ENCODE measurements at regions not wholly inside any gene's neighbourhood (a gene's known extent, or its start where the extent isn't known, plus 50 kb on each side); places are given as distances from the start of the nearest gene placed in this dataset.
"Not testable (repeated sequence)": the region's sequence is repeated elsewhere in the genome, so short reads cannot be mapped to it uniquely, and the experiment has no call there.

GRCh38 chr13:61109741-61110140 is 305.9 kb downstream of the PCDH20 start:
- H3K4me3 ChIP-seq (ENCODE audit: low read depth, low read length), result no peak overlapping the region
- no peak for TF ChIP-seq CTCF (IDR thresholded peaks at IDR 0.05; ENCODE audit: insufficient read depth, low read length)
- DNase-seq (ENCODE audit: low read depth), result no peak

GRCh38 chr13:61107989-61108388 is 307.7 kb downstream of the PCDH20 start:
- no peak for TF ChIP-seq CTCF (IDR thresholded peaks at IDR 0.05; ENCODE audit: insufficient read depth, low read length)
- H3K4me3 ChIP-seq (ENCODE audit: low read depth, low read length), result no peak overlapping the region
- no peak for DNase-seq (ENCODE audit: low read depth)

GRCh38 chr13:61095885-61096284 is 319.8 kb downstream of the PCDH20 start:
- no peak for TF ChIP-seq CTCF (IDR thresholded peaks at IDR 0.05; ENCODE audit: insufficient read depth, low read length)
- no peak for DNase-seq (ENCODE audit: low read depth)
- H3K4me3 ChIP-seq (ENCODE audit: low read depth, low read length), result no peak overlapping the region

- DNase-seq (ENCODE audit: low read depth), result no peak
- H3K4me3 ChIP-seq (ENCODE audit: low read depth, low read length), result no peak overlapping the region
- no peak for TF ChIP-seq CTCF (IDR thresholded peaks at IDR 0.05; ENCODE audit: insufficient read depth, low read length)
Observed at GRCh38 chr13:61094865-61095264, 320.8 kb downstream of the PCDH20 start.

- DNase-seq (ENCODE audit: low read depth); H3K4me3 ChIP-seq (ENCODE audit: low read depth, low read length): not testable (repeated sequence)
Observed at GRCh38 chr13:61089894-61090293, 325.8 kb downstream of the PCDH20 start.

GRCh38 chr13:61086087-61086486 is 329.6 kb downstream of the PCDH20 start:
- TF ChIP-seq CTCF (IDR thresholded peaks at IDR 0.05; ENCODE audit: insufficient read depth, low read length), result no peak
- DNase-seq (ENCODE audit: low read depth), result no peak
- H3K4me3 ChIP-seq (ENCODE audit: low read depth, low read length), result no peak overlapping the region

GRCh38 chr13:61084988-61085387 is 330.7 kb downstream of the PCDH20 start:
- DNase-seq (ENCODE audit: low read depth), result no peak
- no peak overlapping the region for H3K4me3 ChIP-seq (ENCODE audit: low read depth, low read length)
- TF ChIP-seq CTCF (IDR thresholded peaks at IDR 0.05; ENCODE audit: insufficient read depth, low read length), result no peak

Measured in fibroblast of the aortic adventitia (primary cell).